SJSA1 (cell line): ENCODE measurements at regions not wholly inside any gene's neighbourhood (a gene's known extent, or its start where the extent isn't known, plus 50 kb on each side); places are given as distances from the start of the nearest gene placed in this dataset.

ENCODE experiments used
- DNase-seq, 2 experiments: peaks; one replicate each; pipeline ENCODE4 v3.0.0-alpha.2; 2015 to 2020; ENCODE audit warnings: low spot score in 2 of 2, low read depth in 1 of 2
- H3K27ac ChIP-seq: fragments of 250-450 bp; sonication (Bioruptor Pico); 2 replicates; pipeline ENCODE4 v1.5.1; 2020; ENCODE audit warnings: mild to moderate bottlenecking, moderate library complexity
- H3K27me3 ChIP-seq: fragments of 250-450 bp; sonication (Bioruptor Pico); replicated peaks from 2 replicates; pipeline ENCODE4 v1.5.1; 2020; ENCODE audit warnings: mild to moderate bottlenecking, moderate library complexity
- H3K36me3 ChIP-seq: fragments of 250-450 bp; sonication (Bioruptor Pico); 2 replicates; pipeline ENCODE4 v1.5.1; 2020; ENCODE audit warnings: mild to moderate bottlenecking
- H3K4me1 ChIP-seq: fragments of 250-450 bp; sonication (Bioruptor Pico); replicated peaks from 2 replicates; pipeline ENCODE4 v1.6.1; 2021; ENCODE audit warnings: mild to moderate bottlenecking
- H3K4me3 ChIP-seq: fragments of 250-450 bp; sonication (Bioruptor Pico); 2 replicates; pipeline ENCODE4 v1.5.1; 2020; ENCODE audit warnings: mild to moderate bottlenecking
- H3K9me3 ChIP-seq: fragments of 250-450 bp; sonication (Bioruptor Pico); replicated peaks from 2 replicates; pipeline ENCODE4 v1.5.1; 2020; ENCODE audit warnings: mild to moderate bottlenecking

- no peak for DNase-seq
- Histone ChIP-seq H3K4me3 (no peak overlapping the region), H3K36me3 (no peaks in the 10 kb centered on the region), H3K4me1 (no peaks in the 10 kb centered on the region), H3K27ac (no peak overlapping the region), H3K9me3 (no peaks in the 10 kb centered on the region), H3K27me3 (no peaks in the 10 kb centered on the region)
Observed at GRCh38 chr4:180240670-180241069, 2002.5 kb upstream of the TENM3 start.

GRCh38 chr4:180253419-180253818, 1989.8 kb upstream of the TENM3 start:
- no peaks in the 10 kb centered on the region for H3K4me1 ChIP-seq
- H3K27me3 ChIP-seq: 0 out of 2 replicates have a peak, but pooled peaks cover 3% of the 10 kb centered on the region
- no peak for DNase-seq
- H3K4me3 ChIP-seq: no peak overlapping the region
- no peak overlapping the region for H3K27ac ChIP-seq
- no peaks in the 10 kb centered on the region for H3K9me3 ChIP-seq
- H3K36me3 ChIP-seq: no peaks in the 10 kb centered on the region

- Histone ChIP-seq H3K27ac (no peak overlapping the region), H3K9me3 (no peaks in the 10 kb centered on the region)
Observed at GRCh38 chr4:180261346-180261745, 1981.9 kb upstream of the TENM3 start.

GRCh38 chr4:180280076-180280475, 1963.1 kb upstream of the TENM3 start:
- no peaks in the 10 kb centered on the region for H3K27me3 ChIP-seq
- no peak overlapping the region for H3K4me3 ChIP-seq
- DNase-seq: no peak
- H3K36me3 ChIP-seq: no peaks in the 10 kb centered on the region
- no peaks in the 10 kb centered on the region for H3K4me1 ChIP-seq
- H3K9me3 ChIP-seq: no peaks in the 10 kb centered on the region
- no peak overlapping the region for H3K27ac ChIP-seq

More at GRCh38 chr4:180261346-180261745, 1981.9 kb upstream of the TENM3 start:
- Histone ChIP-seq H3K36me3 (no peaks in the 10 kb centered on the region), H3K27me3 (no peaks in the 10 kb centered on the region), H3K4me3 (no peak overlapping the region), H3K4me1 (no peaks in the 10 kb centered on the region)
- no peak for DNase-seq

- Histone ChIP-seq H3K9me3 (no peaks in the 10 kb centered on the region), H3K27ac (no peak overlapping the region), H3K36me3 (no peaks in the 10 kb centered on the region), H3K27me3 (no peaks in the 10 kb centered on the region), H3K4me1 (no peaks in the 10 kb centered on the region), H3K4me3 (no peak overlapping the region)
- DNase-seq: no peak
Observed at GRCh38 chr4:180280726-180281297, 1962.4 kb upstream of the TENM3 start.

GRCh38 chr4:180281724-180282123, 1961.5 kb upstream of the TENM3 start:
- Histone ChIP-seq H3K4me1 (no peaks in the 10 kb centered on the region), H3K27me3 (no peaks in the 10 kb centered on the region), H3K27ac (no peak overlapping the region), H3K36me3 (no peaks in the 10 kb centered on the region), H3K9me3 (no peaks in the 10 kb centered on the region), H3K4me3 (no peak overlapping the region)
- no peak for DNase-seq

- no peaks in the 10 kb centered on the region for H3K27me3 ChIP-seq
- H3K36me3 ChIP-seq: no peaks in the 10 kb centered on the region
- H3K9me3 ChIP-seq: no peaks in the 10 kb centered on the region
- no peak overlapping the region for H3K27ac ChIP-seq
- no peak for DNase-seq
- H3K4me1 ChIP-seq: no peaks in the 10 kb centered on the region
- no peak overlapping the region for H3K4me3 ChIP-seq
Observed at GRCh38 chr4:180284267-180284666, 1958.9 kb upstream of the TENM3 start.

GRCh38 chr4:180285796-180286195, 1957.4 kb upstream of the TENM3 start:
- H3K27ac ChIP-seq: no peak overlapping the region
- H3K4me1 ChIP-seq: no peaks in the 10 kb centered on the region
- no peak overlapping the region for H3K4me3 ChIP-seq
- H3K27me3 ChIP-seq: no peaks in the 10 kb centered on the region
- H3K36me3 ChIP-seq: no peaks in the 10 kb centered on the region
- H3K9me3 ChIP-seq: no peaks in the 10 kb centered on the region
- no peak for DNase-seq

- H3K36me3 ChIP-seq: no peaks in the 10 kb centered on the region
- no peak overlapping the region for H3K27ac ChIP-seq
- H3K27me3 ChIP-seq: no peaks in the 10 kb centered on the region
- H3K4me1 ChIP-seq: no peaks in the 10 kb centered on the region
- DNase-seq: no peak
- no peak overlapping the region for H3K4me3 ChIP-seq
- no peaks in the 10 kb centered on the region for H3K9me3 ChIP-seq
Observed at GRCh38 chr4:180292339-180292738, 1950.9 kb upstream of the TENM3 start.

GRCh38 chr4:180296036-180296599, 1947.1 kb upstream of the TENM3 start:
- no peak for DNase-seq
- no peaks in the 10 kb centered on the region for H3K36me3 ChIP-seq
- no peak overlapping the region for H3K27ac ChIP-seq
- no peaks in the 10 kb centered on the region for H3K27me3 ChIP-seq
- H3K9me3 ChIP-seq: no peaks in the 10 kb centered on the region
- H3K4me3 ChIP-seq: no peak overlapping the region
- no peaks in the 10 kb centered on the region for H3K4me1 ChIP-seq

GRCh38 chr4:180304321-180304720, 1938.9 kb upstream of the TENM3 start:
- Histone ChIP-seq H3K4me1 (no peaks in the 10 kb centered on the region), H3K27me3 (no peaks in the 10 kb centered on the region), H3K9me3 (no peaks in the 10 kb centered on the region), H3K36me3 (no peaks in the 10 kb centered on the region), H3K4me3 (no peak overlapping the region), H3K27ac (no peak overlapping the region)
- DNase-seq: no peak

GRCh38 chr4:180310616-180311015, 1932.6 kb upstream of the TENM3 start:
- no peaks in the 10 kb centered on the region for H3K4me1 ChIP-seq

GRCh38 chr4:180314972-180315371, 1928.2 kb upstream of the TENM3 start:
- Histone ChIP-seq H3K27ac (no peak overlapping the region), H3K4me3 (no peak overlapping the region), H3K27me3 (no peaks in the 10 kb centered on the region), H3K9me3 (no peaks in the 10 kb centered on the region), H3K36me3 (no peaks in the 10 kb centered on the region), H3K4me1 (no peaks in the 10 kb centered on the region)
- no peak for DNase-seq

More at GRCh38 chr4:180310616-180311015, 1932.6 kb upstream of the TENM3 start:
- DNase-seq: no peak
- Histone ChIP-seq H3K27me3 (no peaks in the 10 kb centered on the region), H3K9me3 (no peaks in the 10 kb centered on the region), H3K27ac (no peak overlapping the region), H3K36me3 (no peaks in the 10 kb centered on the region), H3K4me3 (no peak overlapping the region)

- H3K9me3 ChIP-seq: no peaks in the 10 kb centered on the region
- no peak for DNase-seq
- H3K27ac ChIP-seq: no peak overlapping the region
- H3K4me3 ChIP-seq: no peak overlapping the region
- no peaks in the 10 kb centered on the region for H3K27me3 ChIP-seq
- H3K4me1 ChIP-seq: no peaks in the 10 kb centered on the region
- no peaks in the 10 kb centered on the region for H3K36me3 ChIP-seq
Observed at GRCh38 chr4:180330521-180330920, 1912.7 kb upstream of the TENM3 start.

- DNase-seq: no peak
- H3K27me3 ChIP-seq: no peaks in the 10 kb centered on the region
Observed at GRCh38 chr4:180333162-180333561, 1910.0 kb upstream of the TENM3 start.

More at GRCh38 chr4:180333162-180333561, 1910.0 kb upstream of the TENM3 start:
- Histone ChIP-seq H3K36me3 (no peaks in the 10 kb centered on the region), H3K27ac (no peak overlapping the region), H3K4me1 (no peaks in the 10 kb centered on the region), H3K9me3 (no peaks in the 10 kb centered on the region), H3K4me3 (no peak overlapping the region)
